ENCODE measurements at regions not wholly inside any gene's neighbourhood (a gene's known extent, or its start where the extent isn't known, plus 50 kb on each side); places are given as distances from the start of the nearest gene placed in this dataset.
"Not testable (repeated sequence)": the region's sequence is repeated elsewhere in the genome, so short reads cannot be mapped to it uniquely, and the experiment has no call there.

- no peak for DNase-seq
- CTCF ChIA-PET: interaction anchor here (0.5 to 0.7 kb wide), 3 partner anchors 11 to 883 kb away, joined by 3 to 6 read pairs (median 3); no protein-coding TSS in a partner anchor
- no peak overlapping the region for H3K4me3 Mint-ChIP-seq (ENCODE audit: low read depth, unreplicated experiment)
- H3K4me1 Mint-ChIP-seq (ENCODE audit: low read depth, unreplicated experiment): no peaks in the 10 kb centered on the region
- no peak for TF ChIP-seq CTCF (IDR thresholded peaks at IDR 0.05; ENCODE audit: unreplicated experiment)
- H3K36me3 Mint-ChIP-seq (ENCODE audit: insufficient read depth, unreplicated experiment): no peaks in the 10 kb centered on the region
- peaks cover 43% of the 10 kb centered on the region for H3K27me3 Mint-ChIP-seq (ENCODE audit: unreplicated experiment)
- intact Hi-C loops (cut with micrococcal nuclease; ENCODE audit: unreplicated experiment): no loop called here
- no TSS peak for BruUV-seq (replicated peaks)
- H3K27ac Mint-ChIP-seq (ENCODE audit: unreplicated experiment): no peak overlapping the region
- no peaks in the 10 kb centered on the region for H3K9me3 Mint-ChIP-seq (ENCODE audit: low read depth, unreplicated experiment)
These were observed 125.2 kb upstream of the EEF2KMT start for GRCh38 chr16:5222761-5223160.

DNA sequence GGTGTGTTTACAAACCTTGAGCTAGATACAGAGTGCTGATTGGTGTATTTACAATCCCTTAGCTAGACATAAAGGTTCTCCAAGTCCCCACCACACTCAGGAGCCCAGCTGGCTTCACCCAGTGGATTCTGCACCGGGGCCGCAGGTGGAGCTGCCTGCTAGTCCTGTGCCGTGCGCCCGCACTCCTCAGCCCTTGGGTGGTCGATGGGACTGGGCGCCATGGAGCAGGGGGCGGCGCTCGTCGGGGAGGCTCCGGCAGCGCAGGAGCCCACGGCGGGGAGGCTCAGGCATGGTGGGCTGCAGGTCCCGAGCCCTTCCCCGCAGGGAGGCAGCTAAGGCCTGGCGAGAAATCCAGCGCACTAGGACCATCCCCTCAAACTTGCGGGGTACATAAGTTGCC is 124.2 kb upstream of the EEF2KMT start:
- CTCF ChIA-PET; H3K27ac Mint-ChIP-seq (ENCODE audit: unreplicated experiment); H3K36me3 Mint-ChIP-seq (ENCODE audit: insufficient read depth, unreplicated experiment); DNase-seq; H3K9me3 Mint-ChIP-seq (ENCODE audit: low read depth, unreplicated experiment); BruUV-seq (replicated peaks); intact Hi-C loops (cut with micrococcal nuclease; ENCODE audit: unreplicated experiment); H3K4me3 Mint-ChIP-seq (ENCODE audit: low read depth, unreplicated experiment); H3K4me1 Mint-ChIP-seq (ENCODE audit: low read depth, unreplicated experiment): not testable (repeated sequence)
- peaks cover 42% of the 10 kb centered on the region for H3K27me3 Mint-ChIP-seq (ENCODE audit: unreplicated experiment)

GRCh38 chr16:5220705-5221104 is 123.1 kb upstream of the EEF2KMT start:
- no TSS peak for BruUV-seq (replicated peaks)
- H3K4me1 Mint-ChIP-seq (ENCODE audit: low read depth, unreplicated experiment): no peaks in the 10 kb centered on the region

GRCh38 chr16:5216441-5217080 is 119.0 kb upstream of the EEF2KMT start:
- no peaks in the 10 kb centered on the region for H3K36me3 Mint-ChIP-seq (ENCODE audit: insufficient read depth, unreplicated experiment)
- BruUV-seq (replicated peaks): no TSS peak
- TF ChIP-seq CTCF (IDR thresholded peaks at IDR 0.05; ENCODE audit: unreplicated experiment): no peak
- H3K4me3 Mint-ChIP-seq (ENCODE audit: low read depth, unreplicated experiment): no peak overlapping the region
- no peaks in the 10 kb centered on the region for H3K9me3 Mint-ChIP-seq (ENCODE audit: low read depth, unreplicated experiment)
- no peaks in the 10 kb centered on the region for H3K4me1 Mint-ChIP-seq (ENCODE audit: low read depth, unreplicated experiment)
- H3K27me3 Mint-ChIP-seq (ENCODE audit: unreplicated experiment): peaks cover 44% of the 10 kb centered on the region
- no peak overlapping the region for H3K27ac Mint-ChIP-seq (ENCODE audit: unreplicated experiment)
- CTCF ChIA-PET: no interaction called here
- intact Hi-C loops (cut with micrococcal nuclease; ENCODE audit: unreplicated experiment): no loop called here
- DNase-seq: no peak

More at GRCh38 chr16:5220705-5221104, 123.1 kb upstream of the EEF2KMT start:
- Mint-ChIP-seq H3K27me3 (ENCODE audit: unreplicated experiment) (peaks cover 44% of the 10 kb centered on the region), H3K9me3 (ENCODE audit: low read depth, unreplicated experiment) (no peaks in the 10 kb centered on the region), H3K27ac (ENCODE audit: unreplicated experiment) (no peak overlapping the region), H3K36me3 (ENCODE audit: insufficient read depth, unreplicated experiment) (no peaks in the 10 kb centered on the region), H3K4me3 (ENCODE audit: low read depth, unreplicated experiment) (no peak overlapping the region)
- no peak for TF ChIP-seq CTCF (IDR thresholded peaks at IDR 0.05; ENCODE audit: unreplicated experiment)
- intact Hi-C loops (cut with micrococcal nuclease; ENCODE audit: unreplicated experiment): no loop called here
- DNase-seq: no peak
- CTCF ChIA-PET: no interaction called here

GRCh38 chr16:5215901-5216300 is 118.3 kb upstream of the EEF2KMT start:
- Mint-ChIP-seq H3K27me3 (ENCODE audit: unreplicated experiment) (peaks cover 50% of the 10 kb centered on the region), H3K9me3 (ENCODE audit: low read depth, unreplicated experiment) (no peaks in the 10 kb centered on the region), H3K4me3 (ENCODE audit: low read depth, unreplicated experiment) (no peak overlapping the region), H3K27ac (ENCODE audit: unreplicated experiment) (no peak overlapping the region), H3K4me1 (ENCODE audit: low read depth, unreplicated experiment) (no peaks in the 10 kb centered on the region), H3K36me3 (ENCODE audit: insufficient read depth, unreplicated experiment) (no peaks in the 10 kb centered on the region)
- no TSS peak for BruUV-seq (replicated peaks)
- TF ChIP-seq CTCF (IDR thresholded peaks at IDR 0.05; ENCODE audit: unreplicated experiment): no peak
- DNase-seq: no peak
- CTCF ChIA-PET: no interaction called here
- intact Hi-C loops (cut with micrococcal nuclease; ENCODE audit: unreplicated experiment): no loop called here

All from Calu3 (cell line).